GM21825 (cell line): ENCODE measurements at regions not wholly inside any gene's neighbourhood (a gene's known extent, or its start where the extent isn't known, plus 50 kb on each side); places are given as distances from the start of the nearest gene placed in this dataset.
A peak's percentile ranks its signal among the peaks of the same experiment; 100 is the strongest.

Experiments
- ATAC-seq: cut with Tn5 transposase; IDR thresholded peaks from one replicate; pipeline ENCODE4 v1.9.1; 2021; ENCODE audit warnings: mild to moderate bottlenecking, moderate library complexity; ENCODE audit not compliant: unreplicated experiment

GRCh38 chr7:17679458-17679857, 260.8 kb downstream of the SNX13 start:
- ATAC-seq: no peak

DNA sequence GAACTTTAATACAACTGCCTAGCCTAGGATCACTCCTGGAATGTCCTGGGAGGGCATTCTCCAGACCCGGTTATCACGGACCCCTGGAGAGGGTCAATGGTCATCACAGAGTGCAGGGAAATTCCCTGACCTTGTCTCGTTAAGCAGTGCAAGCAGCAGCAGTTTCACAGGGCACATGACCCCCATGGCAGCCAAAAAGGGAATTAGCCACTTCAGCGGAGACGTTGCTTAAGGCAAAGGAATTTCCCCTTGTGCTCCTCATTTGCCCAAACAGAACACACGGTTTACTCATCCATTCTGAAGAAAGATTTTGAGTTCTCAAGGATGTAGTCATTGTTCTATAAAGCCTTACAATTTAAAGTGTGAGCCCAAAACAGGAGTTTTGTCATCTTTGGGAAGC, 260.3 kb downstream of the SNX13 start:
- ATAC-seq: no peak

DNA sequence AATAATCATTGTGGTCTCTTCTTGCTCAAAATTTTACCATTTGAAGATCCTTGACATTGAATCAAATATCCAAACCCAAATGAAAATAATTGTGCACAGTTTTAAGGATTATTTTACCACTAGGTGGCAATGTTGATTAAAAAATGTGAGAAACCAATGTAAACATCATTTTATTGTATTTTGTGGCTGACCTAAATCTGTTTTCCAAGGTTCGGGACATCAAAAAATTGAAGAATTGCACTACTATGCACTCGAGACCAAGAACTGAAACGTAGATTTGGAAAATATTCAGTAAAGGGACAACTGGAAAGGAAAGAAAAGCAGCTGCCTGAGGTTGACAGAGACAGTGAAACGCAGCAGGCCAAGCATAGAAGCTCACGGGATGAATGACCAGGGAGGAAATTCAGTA, 259.3 kb downstream of the SNX13 start:
- no peak for ATAC-seq

DNA sequence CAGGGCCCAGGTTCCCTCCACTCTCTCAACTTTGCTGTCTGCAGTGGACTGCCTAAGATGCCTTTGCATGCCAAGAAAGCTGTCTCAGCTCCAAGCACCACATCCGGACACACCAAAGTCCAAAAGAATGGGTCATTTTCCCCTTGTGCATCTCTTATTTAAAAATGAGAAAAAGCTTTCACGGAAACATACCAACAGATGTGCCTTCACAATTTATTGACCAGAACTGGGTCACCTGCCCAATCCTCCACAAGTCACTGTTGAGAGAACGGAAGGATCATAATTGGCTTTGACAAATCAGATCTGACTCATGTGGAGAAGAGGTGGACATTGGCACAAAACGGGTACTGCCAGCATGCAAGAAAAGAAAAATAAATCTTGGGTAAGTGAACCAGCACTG, 258.3 kb downstream of the SNX13 start:
- ATAC-seq: no peak

DNA sequence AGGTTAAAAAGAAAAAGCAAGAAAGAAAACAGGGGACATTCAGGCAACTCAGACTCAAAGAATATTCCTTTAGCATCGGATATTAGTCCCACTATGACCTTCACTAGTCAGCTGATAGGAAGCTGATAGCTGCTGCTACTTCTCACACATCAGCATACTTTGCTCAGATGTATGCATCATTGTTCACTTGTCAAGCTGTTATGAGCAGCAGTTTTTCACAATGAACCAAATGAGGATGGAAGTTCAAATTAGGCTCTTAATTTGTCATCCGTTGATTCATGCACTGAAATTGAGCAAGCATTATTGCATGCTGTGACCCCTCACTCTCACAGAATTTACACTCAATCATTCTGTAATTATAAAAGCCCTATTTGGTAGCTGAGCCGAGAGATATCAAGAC, 257.7 kb downstream of the SNX13 start:
- no peak for ATAC-seq

- ATAC-seq: no peak
Observed at GRCh38 chr7:17685141-17685540, 255.2 kb downstream of the SNX13 start.

GRCh38 chr7:17687361-17687760, 252.9 kb downstream of the SNX13 start:
- no peak for ATAC-seq

GRCh38 chr7:17689361-17689902, 250.9 kb downstream of the SNX13 start:
- no peak for ATAC-seq

DNA sequence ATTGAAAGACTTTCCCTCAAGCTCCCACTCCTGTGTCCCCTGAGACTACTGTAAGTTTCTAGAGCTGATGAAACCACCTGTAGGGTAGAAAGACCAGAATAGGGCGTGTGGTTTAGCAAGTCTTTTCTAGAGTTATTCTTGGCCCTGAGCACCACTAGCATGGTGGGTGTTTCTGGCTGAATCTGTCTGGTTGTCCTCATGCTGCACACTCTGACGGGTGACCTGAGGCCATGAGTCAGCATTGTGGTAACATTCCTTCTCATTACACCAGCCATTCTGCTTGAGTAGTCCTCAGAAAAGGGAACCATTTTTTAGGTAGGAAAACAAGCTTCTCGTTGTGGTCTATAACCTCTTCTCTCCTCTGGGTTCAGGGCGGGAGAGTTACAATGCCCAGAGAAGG, 250.3 kb downstream of the SNX13 start:
- no peak for ATAC-seq

GRCh38 chr7:17696422-17696821, 243.9 kb downstream of the SNX13 start:
- ATAC-seq: no peak

DNA sequence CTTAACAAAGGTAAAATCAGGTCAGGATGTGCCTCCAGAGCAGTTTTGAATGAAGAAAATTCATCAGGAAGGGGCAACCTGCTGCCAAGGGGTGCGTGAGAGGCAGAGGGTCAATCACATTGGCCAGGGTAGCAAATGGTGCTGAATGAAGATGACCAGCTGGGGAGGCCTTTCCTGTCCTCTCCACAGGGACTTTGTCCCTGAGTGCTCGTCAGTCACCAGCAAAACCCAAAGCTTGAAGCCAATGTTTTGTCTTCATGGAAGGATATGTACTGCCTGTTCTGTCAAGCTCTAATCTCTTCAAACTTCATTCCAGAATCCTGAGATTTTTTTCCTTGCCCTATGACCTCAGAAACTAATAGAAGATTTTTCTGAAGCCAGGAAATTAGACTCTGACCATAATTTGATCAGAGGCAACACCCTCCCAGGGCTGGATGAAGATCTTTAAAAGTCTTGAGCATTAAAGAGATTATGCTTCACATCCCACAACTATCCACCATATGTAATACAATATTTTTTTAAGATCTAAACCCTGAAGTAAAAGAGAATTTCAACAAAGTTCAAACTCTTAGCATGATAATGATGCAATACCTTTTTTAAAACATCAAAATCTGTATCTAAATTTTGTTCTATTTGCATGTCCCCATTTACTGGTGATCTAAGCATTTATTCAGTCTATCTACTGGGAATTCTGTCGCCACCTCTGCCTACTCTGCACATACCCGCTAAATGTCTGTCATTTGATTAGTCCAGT, 243.0 kb downstream of the SNX13 start:
- no peak for ATAC-seq

DNA sequence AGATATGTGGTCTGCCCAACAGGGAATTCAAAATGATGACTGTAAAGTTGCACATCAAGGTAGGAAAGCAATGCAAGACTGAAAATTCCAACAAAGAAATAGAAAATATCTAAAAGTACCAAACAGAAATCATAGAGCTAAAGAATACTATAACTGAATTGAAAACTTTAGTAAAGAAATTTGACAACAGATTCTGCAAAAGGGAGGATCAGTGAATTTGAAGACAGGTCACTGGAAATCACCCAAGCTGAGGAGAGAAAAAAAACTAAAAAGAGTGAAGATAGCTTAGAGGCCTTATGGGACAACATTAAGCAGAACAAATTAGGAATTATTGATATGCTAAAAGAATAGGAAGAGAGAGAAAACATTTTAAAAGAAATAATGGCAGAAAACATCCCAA, 240.6 kb downstream of the SNX13 start:
- ATAC-seq: no peak

- no peak for ATAC-seq
Observed at GRCh38 chr7:17700138-17700537, 240.2 kb downstream of the SNX13 start.

DNA sequence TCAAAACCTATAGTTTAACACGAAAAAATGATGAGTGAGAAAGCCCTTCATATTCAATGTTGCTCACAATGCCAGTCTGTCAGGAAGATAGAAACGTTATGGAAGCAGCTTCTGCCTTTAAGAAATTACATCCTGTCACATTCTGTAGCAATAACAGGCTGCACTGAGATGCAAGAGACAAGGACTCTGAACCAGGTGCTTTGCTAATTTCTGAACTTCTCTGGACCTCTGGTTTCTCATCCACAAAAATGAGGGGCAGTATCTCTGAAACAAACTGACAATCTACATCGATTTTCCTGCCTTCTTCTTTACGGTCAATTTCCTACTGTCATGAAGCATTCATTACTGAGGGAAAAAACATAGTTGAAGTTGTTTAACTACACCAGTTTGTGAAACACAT, 234.0 kb downstream of the SNX13 start:
- ATAC-seq: no peak

- ATAC-seq: peak; percentile 74
Observed at GRCh38 chr7:17706734-17707133, 233.6 kb downstream of the SNX13 start.

DNA sequence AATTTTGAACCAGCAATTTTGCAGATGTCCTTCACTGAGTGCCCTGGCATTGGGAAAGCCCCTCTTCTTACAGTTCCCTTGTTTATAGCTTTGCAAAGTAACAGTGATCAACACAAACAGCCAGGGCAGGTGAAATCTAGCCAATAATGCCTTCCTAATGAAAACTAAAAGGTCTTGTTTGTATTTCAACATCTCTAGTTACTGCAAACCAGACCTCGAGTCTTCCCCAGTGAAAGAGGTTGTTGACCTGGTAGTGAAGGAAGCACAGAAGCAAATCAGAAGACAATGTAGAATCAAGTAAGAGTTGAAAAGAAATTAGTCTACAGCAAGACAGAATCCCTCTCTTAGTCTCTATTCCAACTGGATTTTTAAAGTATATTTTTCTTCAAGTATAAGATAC, 231.2 kb downstream of the SNX13 start:
- no peak for ATAC-seq

DNA sequence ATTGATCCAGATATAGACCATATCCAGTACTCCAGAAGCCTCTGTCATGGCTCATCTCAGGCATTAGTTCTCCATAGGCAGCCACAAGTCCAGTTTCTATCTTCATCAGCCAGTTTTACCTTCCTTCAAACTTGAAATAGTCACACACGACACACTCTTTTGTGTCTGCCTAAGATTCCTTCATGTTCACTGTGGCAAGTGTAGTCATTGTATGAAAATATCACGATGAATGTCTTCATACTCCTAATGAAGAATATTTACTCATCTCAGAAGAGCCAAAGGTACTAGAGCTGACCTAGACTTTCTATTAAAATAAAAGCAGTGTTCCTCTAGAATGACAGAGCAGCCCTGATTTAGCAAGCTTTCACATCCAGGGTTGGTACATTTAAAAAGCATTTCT, 230.7 kb downstream of the SNX13 start:
- no peak for ATAC-seq

DNA sequence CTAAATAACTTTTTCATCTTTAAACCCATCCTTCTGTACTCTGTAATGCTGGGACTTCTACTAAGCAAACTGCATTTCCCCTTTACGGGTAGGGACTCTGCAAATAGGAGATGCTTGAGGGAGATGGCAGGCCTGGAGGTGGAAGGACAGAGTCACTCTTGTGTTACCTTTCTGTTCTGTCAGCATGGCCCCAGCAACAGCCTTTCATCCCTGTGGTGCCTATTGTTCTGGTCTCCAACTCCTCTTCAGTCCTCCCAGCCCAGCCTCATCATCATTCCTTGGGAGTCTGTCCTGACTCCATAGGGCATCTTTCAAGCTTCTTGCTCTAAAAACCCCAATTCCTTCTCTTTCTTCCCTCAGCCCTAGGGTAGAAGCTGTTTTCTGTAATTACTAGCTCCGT, 230.0 kb downstream of the SNX13 start:
- no peak for ATAC-seq

DNA sequence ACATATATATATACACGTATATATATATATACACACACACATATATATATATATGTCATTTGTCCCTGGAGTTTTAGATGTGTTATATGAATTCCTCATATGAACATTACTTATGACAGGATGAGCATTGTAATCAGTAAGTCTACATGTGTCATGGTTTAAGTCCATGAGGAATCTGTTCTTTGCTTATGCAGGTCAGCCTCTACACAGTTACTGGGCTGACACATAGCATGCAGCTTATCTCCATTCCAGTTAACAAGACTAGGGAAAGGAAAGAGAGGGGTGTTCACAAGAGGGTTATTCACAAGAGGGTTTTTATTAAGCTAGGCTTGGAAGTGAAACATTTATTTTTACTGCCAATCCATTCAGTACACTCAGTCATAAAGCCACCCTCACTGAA, 226.7 kb downstream of the SNX13 start:
- no peak for ATAC-seq

GRCh38 chr7:17716816-17717215, 223.5 kb downstream of the SNX13 start:
- ATAC-seq: no peak

- no peak for ATAC-seq
Observed at GRCh38 chr7:17719998-17720397, 220.3 kb downstream of the SNX13 start.

DNA sequence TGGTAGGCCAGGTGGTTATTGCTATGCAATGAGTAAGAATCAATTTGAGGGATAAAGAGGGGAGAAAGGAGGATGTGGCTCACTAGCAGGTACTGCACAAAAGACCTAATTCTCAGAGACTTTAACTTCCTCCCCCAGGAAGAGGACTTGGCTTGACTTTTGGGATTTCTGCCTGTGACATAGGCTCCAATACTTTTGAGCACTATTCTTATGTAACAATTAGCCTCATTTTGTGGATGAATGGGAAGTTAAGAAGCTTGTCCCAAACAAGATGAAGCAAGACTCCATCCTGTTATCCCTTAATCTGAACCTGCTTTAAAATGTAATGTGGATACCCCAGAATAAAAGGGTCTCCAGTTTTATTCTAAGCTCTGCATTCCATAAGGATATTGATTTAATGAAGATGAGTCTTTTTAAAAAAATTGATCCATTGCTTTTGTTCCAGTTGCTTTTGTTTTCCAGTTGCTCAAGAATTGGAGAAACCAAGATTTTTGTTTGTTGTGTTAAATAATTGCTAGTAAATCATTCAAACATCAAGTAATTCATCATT, 218.5 kb downstream of the SNX13 start:
- no peak for ATAC-seq

DNA sequence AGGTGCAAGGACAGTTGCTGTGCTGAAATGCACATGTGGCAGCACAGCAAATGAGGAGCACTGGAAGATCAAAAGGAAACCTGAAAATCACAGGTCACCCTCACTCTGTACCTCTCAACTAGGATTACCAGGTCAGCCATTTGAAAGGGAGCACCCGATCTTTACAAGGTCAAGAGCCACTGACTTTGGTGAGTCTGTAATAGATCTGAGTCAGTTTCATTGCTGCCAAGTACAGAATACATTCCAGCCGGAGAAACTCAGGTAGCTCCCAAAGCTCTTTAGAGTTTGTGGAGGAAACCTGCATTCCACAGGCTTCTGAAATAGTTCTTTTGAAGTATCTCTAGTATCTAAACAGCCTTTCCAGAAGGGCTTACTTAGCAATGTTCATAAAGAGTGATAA, 217.5 kb downstream of the SNX13 start:
- no peak for ATAC-seq
